ENCODE measurements at regions not wholly inside any gene's neighbourhood (a gene's known extent, or its start where the extent isn't known, plus 50 kb on each side); places are given as distances from the start of the nearest gene placed in this dataset.

DNA sequence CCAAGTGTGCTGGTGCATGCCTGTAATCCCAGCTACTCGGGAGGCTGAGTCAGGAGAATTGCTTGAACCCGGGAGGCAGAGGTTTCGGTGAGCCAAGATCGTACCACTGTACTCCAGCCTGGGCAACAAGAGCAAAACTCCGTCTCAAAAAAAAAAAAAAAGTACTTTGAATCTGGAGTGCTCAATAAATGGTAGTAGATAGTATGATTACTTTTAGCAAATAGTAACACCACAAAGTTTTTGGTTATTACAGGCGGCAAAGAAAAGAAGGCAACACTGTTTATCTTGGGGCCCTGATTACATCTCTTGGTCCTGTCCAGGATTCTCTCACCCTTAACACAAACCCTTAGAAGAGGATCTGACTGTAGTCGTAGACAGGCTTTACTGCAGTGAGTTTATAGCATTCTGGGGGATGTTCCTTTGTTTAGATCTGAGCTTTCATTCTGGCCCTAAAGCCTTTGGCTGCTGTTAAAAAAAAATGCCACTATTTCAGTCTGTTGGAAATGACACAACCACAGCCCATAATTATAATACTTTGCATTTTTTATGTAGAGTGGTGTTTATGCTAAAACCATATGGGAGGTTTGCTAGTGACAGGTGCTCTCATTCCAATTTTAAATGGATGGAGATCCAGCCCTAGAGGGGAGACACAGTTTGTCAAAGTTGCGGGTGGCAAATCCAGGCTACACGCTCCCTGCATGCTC is 79.7 kb upstream of the SLC2A1 start:
- POLR2A ChIA-PET, result interaction anchor here (1.4 kb wide), 1 partner anchor 30 kb away, joined by 3 read pairs; no protein-coding TSS in a partner anchor
- ATAC-seq (no peak), FAIRE-seq (no peak), DNase-seq (ENCODE audit: low spot score) (no peak)
- no TSS peak for BruUV-seq (replicated peaks)
- H4K20me1 ChIP-seq (ENCODE audit: insufficient read depth, low read length), result no peaks in the 10 kb centered on the region
- H3K27ac ChIP-seq (ENCODE audit: extremely low read length, insufficient read depth, low read length), result peak overlapping the region; percentile 72
- WGBS (ENCODE audit: low lambda C conversion rate), result 88% methylated on average over 9 of the region's 9 CpGs
- H3K36me3 ChIP-seq (replicated peaks in 1 of 2; ENCODE audit: control insufficient read depth in 1 of 2, insufficient read depth in 2 of 2, low read length in 2 of 2), result no peaks in the 10 kb centered on the region
- in situ Hi-C loops (cut with HindIII; ENCODE audit: extremely low pct_ligation_motif_present, low pct_unique_long_range_greater_than_20kb), result no loop called here
- peak overlapping the region; percentile 73 for H3K4me2 ChIP-seq (ENCODE audit: low read depth, low read length)
- H3K79me2 ChIP-seq (ENCODE audit: insufficient read depth, low read length), result peaks cover 7% of the 10 kb centered on the region
- no peak for TF ChIP-seq ARNTL (CRISPR knock-in tag; IDR thresholded peaks at IDR 0.05)
- no peak for TF ChIP-seq ZNF737 (CRISPR knock-in tag; IDR thresholded peaks at IDR 0.05; ENCODE audit: borderline replicate concordance)
- TF ChIP-seq, protein P1, sequence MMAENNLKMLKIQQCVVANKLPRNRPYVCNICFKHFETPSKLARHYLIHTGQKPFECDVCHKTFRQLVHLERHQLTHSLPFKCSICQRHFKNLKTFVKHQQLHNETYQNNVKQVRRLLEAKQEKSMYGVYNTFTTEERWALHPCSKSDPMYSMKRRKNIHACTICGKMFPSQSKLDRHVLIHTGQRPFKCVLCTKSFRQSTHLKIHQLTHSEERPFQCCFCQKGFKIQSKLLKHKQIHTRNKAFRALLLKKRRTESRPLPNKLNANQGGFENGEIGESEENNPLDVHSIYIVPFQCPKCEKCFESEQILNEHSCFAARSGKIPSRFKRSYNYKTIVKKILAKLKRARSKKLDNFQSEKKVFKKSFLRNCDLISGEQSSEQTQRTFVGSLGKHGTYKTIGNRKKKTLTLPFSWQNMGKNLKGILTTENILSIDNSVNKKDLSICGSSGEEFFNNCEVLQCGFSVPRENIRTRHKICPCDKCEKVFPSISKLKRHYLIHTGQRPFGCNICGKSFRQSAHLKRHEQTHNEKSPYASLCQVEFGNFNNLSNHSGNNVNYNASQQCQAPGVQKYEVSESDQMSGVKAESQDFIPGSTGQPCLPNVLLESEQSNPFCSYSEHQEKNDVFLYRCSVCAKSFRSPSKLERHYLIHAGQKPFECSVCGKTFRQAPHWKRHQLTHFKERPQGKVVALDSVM (CRISPR knock-in tag; IDR thresholded peaks at IDR 0.05), result no peak
- no peak for TF ChIP-seq SP2 (CRISPR knock-in tag; IDR thresholded peaks at IDR 0.05)
- no peak for TF ChIP-seq ZBTB7B (CRISPR knock-in tag; IDR thresholded peaks at IDR 0.05)
- TF ChIP-seq, protein P2, sequence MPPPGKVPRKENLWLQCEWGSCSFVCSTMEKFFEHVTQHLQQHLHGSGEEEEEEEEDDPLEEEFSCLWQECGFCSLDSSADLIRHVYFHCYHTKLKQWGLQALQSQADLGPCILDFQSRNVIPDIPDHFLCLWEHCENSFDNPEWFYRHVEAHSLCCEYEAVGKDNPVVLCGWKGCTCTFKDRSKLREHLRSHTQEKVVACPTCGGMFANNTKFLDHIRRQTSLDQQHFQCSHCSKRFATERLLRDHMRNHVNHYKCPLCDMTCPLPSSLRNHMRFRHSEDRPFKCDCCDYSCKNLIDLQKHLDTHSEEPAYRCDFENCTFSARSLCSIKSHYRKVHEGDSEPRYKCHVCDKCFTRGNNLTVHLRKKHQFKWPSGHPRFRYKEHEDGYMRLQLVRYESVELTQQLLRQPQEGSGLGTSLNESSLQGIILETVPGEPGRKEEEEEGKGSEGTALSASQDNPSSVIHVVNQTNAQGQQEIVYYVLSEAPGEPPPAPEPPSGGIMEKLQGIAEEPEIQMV (CRISPR knock-in tag; IDR thresholded peaks at IDR 0.05; ENCODE audit: low read depth), result no peak
- TF ChIP-seq, protein P3, sequence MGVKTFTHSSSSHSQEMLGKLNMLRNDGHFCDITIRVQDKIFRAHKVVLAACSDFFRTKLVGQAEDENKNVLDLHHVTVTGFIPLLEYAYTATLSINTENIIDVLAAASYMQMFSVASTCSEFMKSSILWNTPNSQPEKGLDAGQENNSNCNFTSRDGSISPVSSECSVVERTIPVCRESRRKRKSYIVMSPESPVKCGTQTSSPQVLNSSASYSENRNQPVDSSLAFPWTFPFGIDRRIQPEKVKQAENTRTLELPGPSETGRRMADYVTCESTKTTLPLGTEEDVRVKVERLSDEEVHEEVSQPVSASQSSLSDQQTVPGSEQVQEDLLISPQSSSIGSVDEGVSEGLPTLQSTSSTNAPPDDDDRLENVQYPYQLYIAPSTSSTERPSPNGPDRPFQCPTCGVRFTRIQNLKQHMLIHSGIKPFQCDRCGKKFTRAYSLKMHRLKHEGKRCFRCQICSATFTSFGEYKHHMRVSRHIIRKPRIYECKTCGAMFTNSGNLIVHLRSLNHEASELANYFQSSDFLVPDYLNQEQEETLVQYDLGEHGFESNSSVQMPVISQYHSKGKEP (CRISPR knock-in tag; IDR thresholded peaks at IDR 0.05), result no peak
- TF ChIP-seq MIXL1 (CRISPR knock-in tag; IDR thresholded peaks at IDR 0.05), result no peak
- H3K27me3 ChIP-seq (ENCODE audit: control insufficient read depth in 1 of 2, insufficient read depth in 2 of 2, low read length in 2 of 2), result no peaks in the 10 kb centered on the region
- CTCF ChIA-PET (ENCODE audit: low intra/inter-chr PET ratio, low total read pairs), result no interaction called here
- H2AFZ ChIP-seq (ENCODE audit: low read length), result no peak overlapping the region
- H3K9me3 ChIP-seq (ENCODE audit: low read length), result no peaks in the 10 kb centered on the region
- peaks cover 100% of the 10 kb centered on the region for H3K4me1 ChIP-seq (ENCODE audit: insufficient read depth, low read length)
- peak overlapping the region in 1 of 3 experiments; percentile 14; a peak in 1 of 6 replicates for H3K4me3 ChIP-seq (replicated peaks in 1 of 3; ENCODE audit: insufficient read depth in 1 of 3, low read depth in 2 of 3, low read length in 3 of 3)
- intact Hi-C loops (cut with micrococcal nuclease; ENCODE audit: unreplicated experiment), result loop anchor here (2.0 kb wide), 1 partner anchor 34 kb away; no protein-coding TSS in a partner anchor
- H3K9ac ChIP-seq (ENCODE audit: insufficient read depth, low read depth, low read length), result peak overlapping the region; percentile 42

Data from HepG2 (cell line).